Loucy (cell line): ENCODE measurements at regions not wholly inside any gene's neighbourhood (a gene's known extent, or its start where the extent isn't known, plus 50 kb on each side); places are given as distances from the start of the nearest gene placed in this dataset.

Source experiments
- CTCF ChIP-seq: fragments of 200-600 bp; sonication (generic); conservative IDR thresholded peaks from 2 replicates; pipeline ENCODE4 v1.5.1; 2014; ENCODE audit warnings: mild to moderate bottlenecking, antibody characterized with exemption, low read length
- EZH2phosphoT487 ChIP-seq: fragments of 200-600 bp; IDR thresholded peaks from 2 replicates; pipeline ENCODE4 v1.6.1; 2018; ENCODE audit warnings: antibody characterized with exemption, mild to moderate bottlenecking, moderate library complexity, borderline replicate concordance

GRCh38 chr6:40222354-40222753, 288.1 kb upstream of the MOCS1 start:
- TF ChIP-seq CTCF (no peak), EZH2phosphoT487 (no peak)
